ENCODE measurements at regions not wholly inside any gene's neighbourhood (a gene's known extent, or its start where the extent isn't known, plus 50 kb on each side); places are given as distances from the start of the nearest gene placed in this dataset.

GRCh38 chr18:44036501-44036900 is 644.2 kb upstream of the SETBP1 start:
- H3K27ac ChIP-seq (ENCODE audit: control insufficient read depth, insufficient read depth, low read length): no peak overlapping the region
- H3K4me2 ChIP-seq (ENCODE audit: control insufficient read depth, extremely low read depth, insufficient read depth, low read depth, low read length): no peak overlapping the region
- no peak for FAIRE-seq
- no peak overlapping the region for H3K9ac ChIP-seq (ENCODE audit: control insufficient read depth, extremely low read depth, insufficient read depth, low read length)
- H3K36me3 ChIP-seq (ENCODE audit: control insufficient read depth in 2 of 2, extremely low read depth in 1 of 2, insufficient read depth in 2 of 2, low read length in 2 of 2): no peaks in the 10 kb centered on the region
- TF ChIP-seq EZH2 (IDR thresholded peaks at IDR 0.05; ENCODE audit: low read length): no peak
- no peak for TF ChIP-seq CTCF (optimal IDR thresholded peaks at IDR 0.05 in 1 of 3, IDR thresholded peaks at IDR 0.05 in 1 of 3, conservative IDR thresholded peaks at IDR 0.05 in 1 of 3; ENCODE audit: extremely low read depth in 1 of 3, insufficient read depth in 2 of 3, low read length in 3 of 3)
- no peak overlapping the region for H2AFZ ChIP-seq (ENCODE audit: control insufficient read depth, low read length)
- H4K20me1 ChIP-seq (ENCODE audit: control insufficient read depth, extremely low read depth, insufficient read depth, low read length): no peaks in the 10 kb centered on the region
- H3K4me3 ChIP-seq (ENCODE audit: control insufficient read depth in 2 of 3, extremely low read depth in 1 of 3, insufficient read depth in 2 of 3, low read depth in 1 of 3, low read length in 3 of 3): no peak overlapping the region
- dilution Hi-C loops (cut with MboI; ENCODE audit: extremely low pct_ligation_motif_present, low sequenced_read_pairs): no loop called here
- H3K27me3 ChIP-seq (ENCODE audit: control insufficient read depth, extremely low read depth, insufficient read depth, low read length): no peaks in the 10 kb centered on the region
- H3K9me3 ChIP-seq (ENCODE audit: control insufficient read depth, low read depth, low read length): no peaks in the 10 kb centered on the region
- no peaks in the 10 kb centered on the region for H3K9me1 ChIP-seq (ENCODE audit: control insufficient read depth, extremely low read depth, insufficient read depth, low read length)
- no peaks in the 10 kb centered on the region for H3K79me2 ChIP-seq (ENCODE audit: control insufficient read depth, insufficient read depth, low read length)
- DNase-seq (ENCODE audit: low read depth, low spot score): no peak
- H3K4me1 ChIP-seq (ENCODE audit: control insufficient read depth, extremely low read depth, insufficient read depth, low read length): no peaks in the 10 kb centered on the region

GRCh38 chr18:44039216-44039615 is 641.5 kb upstream of the SETBP1 start:
- H3K4me3 ChIP-seq (ENCODE audit: control insufficient read depth in 2 of 3, extremely low read depth in 1 of 3, insufficient read depth in 2 of 3, low read depth in 1 of 3, low read length in 3 of 3): no peak overlapping the region
- H3K36me3 ChIP-seq (ENCODE audit: control insufficient read depth in 2 of 2, extremely low read depth in 1 of 2, insufficient read depth in 2 of 2, low read length in 2 of 2): no peaks in the 10 kb centered on the region
- no peaks in the 10 kb centered on the region for H3K9me3 ChIP-seq (ENCODE audit: control insufficient read depth, low read depth, low read length)
- H2AFZ ChIP-seq (ENCODE audit: control insufficient read depth, low read length): no peak overlapping the region
- no peak for FAIRE-seq
- H3K27ac ChIP-seq (ENCODE audit: control insufficient read depth, insufficient read depth, low read length): no peak overlapping the region
- no peaks in the 10 kb centered on the region for H4K20me1 ChIP-seq (ENCODE audit: control insufficient read depth, extremely low read depth, insufficient read depth, low read length)
- no peak overlapping the region for H3K9ac ChIP-seq (ENCODE audit: control insufficient read depth, extremely low read depth, insufficient read depth, low read length)
- H3K9me1 ChIP-seq (ENCODE audit: control insufficient read depth, extremely low read depth, insufficient read depth, low read length): no peaks in the 10 kb centered on the region
- no peak overlapping the region for H3K4me2 ChIP-seq (ENCODE audit: control insufficient read depth, extremely low read depth, insufficient read depth, low read depth, low read length)
- TF ChIP-seq CTCF (optimal IDR thresholded peaks at IDR 0.05 in 1 of 3, IDR thresholded peaks at IDR 0.05 in 1 of 3, conservative IDR thresholded peaks at IDR 0.05 in 1 of 3; ENCODE audit: extremely low read depth in 1 of 3, insufficient read depth in 2 of 3, low read length in 3 of 3) (no peak), EZH2 (IDR thresholded peaks at IDR 0.05; ENCODE audit: low read length) (no peak)
- no peaks in the 10 kb centered on the region for H3K4me1 ChIP-seq (ENCODE audit: control insufficient read depth, extremely low read depth, insufficient read depth, low read length)
- DNase-seq (ENCODE audit: low read depth, low spot score): no peak
- dilution Hi-C loops (cut with MboI; ENCODE audit: extremely low pct_ligation_motif_present, low sequenced_read_pairs): no loop called here
- H3K79me2 ChIP-seq (ENCODE audit: control insufficient read depth, insufficient read depth, low read length): no peaks in the 10 kb centered on the region
- no peaks in the 10 kb centered on the region for H3K27me3 ChIP-seq (ENCODE audit: control insufficient read depth, extremely low read depth, insufficient read depth, low read length)

Measured in keratinocyte (primary cell).